ENCODE measurements at regions not wholly inside any gene's neighbourhood (a gene's known extent, or its start where the extent isn't known, plus 50 kb on each side); places are given as distances from the start of the nearest gene placed in this dataset.

DNA sequence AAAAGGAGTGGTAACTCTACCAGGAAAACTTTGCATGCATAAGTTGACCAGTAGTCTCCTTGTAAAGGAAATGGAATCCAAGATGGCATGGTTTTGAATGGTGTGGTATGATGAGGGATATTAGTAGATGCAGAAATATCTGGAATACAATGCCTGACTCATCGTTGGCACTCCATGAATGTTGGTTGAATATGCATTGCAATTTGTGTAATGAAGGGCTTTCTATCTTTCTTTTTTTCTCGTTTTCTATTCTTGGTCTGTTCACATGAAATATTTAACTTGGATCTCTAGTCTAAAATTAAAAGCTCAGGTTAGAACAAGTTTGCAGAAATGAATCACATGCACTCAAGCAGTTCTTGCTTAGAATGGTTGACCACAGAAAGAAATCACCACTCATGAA lies 195.3 kb upstream of the ADRA1D start:
- no peak for TF ChIP-seq ELF4 (IDR thresholded peaks at IDR 0.05)
- TF ChIP-seq ARNT (IDR thresholded peaks at IDR 0.05): no peak
- no peak for TF ChIP-seq LEF1 (IDR thresholded peaks at IDR 0.05; ENCODE audit: borderline replicate concordance)
- no peak for TF ChIP-seq HDGF (IDR thresholded peaks at IDR 0.05; ENCODE audit: borderline replicate concordance)
- TF ChIP-seq TARDBP (IDR thresholded peaks at IDR 0.05): no peak
- TF ChIP-seq FOXM1 (IDR thresholded peaks at IDR 0.05; ENCODE audit: borderline replicate concordance): no peak
- no peak for TF ChIP-seq SUZ12 (IDR thresholded peaks at IDR 0.05)
- TF ChIP-seq BHLHE40 (IDR thresholded peaks at IDR 0.05; ENCODE audit: borderline replicate concordance): no peak
- no peak for TF ChIP-seq L3MBTL2 (conservative IDR thresholded peaks at IDR 0.05)
- TF ChIP-seq SP1 (IDR thresholded peaks at IDR 0.05): no peak
- TF ChIP-seq FOXA1 (IDR thresholded peaks at IDR 0.05): no peak
- TF ChIP-seq, protein P1, sequence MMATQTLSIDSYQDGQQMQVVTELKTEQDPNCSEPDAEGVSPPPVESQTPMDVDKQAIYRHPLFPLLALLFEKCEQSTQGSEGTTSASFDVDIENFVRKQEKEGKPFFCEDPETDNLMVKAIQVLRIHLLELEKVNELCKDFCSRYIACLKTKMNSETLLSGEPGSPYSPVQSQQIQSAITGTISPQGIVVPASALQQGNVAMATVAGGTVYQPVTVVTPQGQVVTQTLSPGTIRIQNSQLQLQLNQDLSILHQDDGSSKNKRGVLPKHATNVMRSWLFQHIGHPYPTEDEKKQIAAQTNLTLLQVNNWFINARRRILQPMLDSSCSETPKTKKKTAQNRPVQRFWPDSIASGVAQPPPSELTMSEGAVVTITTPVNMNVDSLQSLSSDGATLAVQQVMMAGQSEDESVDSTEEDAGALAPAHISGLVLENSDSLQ (IDR thresholded peaks at IDR 0.05): no peak
- no peak for TF ChIP-seq FOXK2 (IDR thresholded peaks at IDR 0.05)
